PC-3 (cell line): ENCODE measurements at regions not wholly inside any gene's neighbourhood (a gene's known extent, or its start where the extent isn't known, plus 50 kb on each side); places are given as distances from the start of the nearest gene placed in this dataset.

Experiments used
- ATAC-seq: fragments of 200-7000 bp; cut with Tn5 transposase; 2 replicates; pipeline ENCODE4 v1.9.1; 2020; ENCODE audit warnings: mild to moderate bottlenecking, moderate library complexity
- BruUV-seq: library from RNA; stranded (reverse); fragments of 400-500 nt; replicated peaks from 2 replicates; lab custom pipeline; 2021; lab: Mats Ljungman, UMichigan
- CTCF ChIA-PET: fragments of 300-600 bp; sonication (Branson Sonifier 250); formaldehyde crosslinking; loops from one replicate; lab custom pipeline; 2022; ENCODE audit warnings: antibody characterized with exemption; lab: Charles Lee
- POLR2A ChIA-PET: fragments of 300-600 bp; sonication (Branson Sonifier 250); formaldehyde crosslinking; loops from one replicate; lab custom pipeline; 2022; ENCODE audit warnings: antibody characterized with exemption; ENCODE audit not compliant: unreplicated experiment; lab: Charles Lee
- DNase-seq: peaks from one replicate; pipeline ENCODE4 v3.0.0-alpha.2; 2015
- H2AFZ ChIP-seq: fragments of 300-600 bp; sonication (generic); 2 replicates; pipeline ENCODE4 v1.6.0; 2016; ENCODE audit warnings: antibody characterized with exemption, low read length
- H3F3A ChIP-seq: fragments of 300-600 bp; sonication (generic); one replicate; pipeline ENCODE4 v1.6.0; 2017; ENCODE audit warnings: antibody characterized with exemption, low read length, control low read depth, mild to moderate bottlenecking; ENCODE audit not compliant: unreplicated experiment
- H3K27ac ChIP-seq: fragments of 300-600 bp; sonication (generic); 2 replicates; pipeline ENCODE4 v1.5.1; 2016; ENCODE audit warnings: mild to moderate bottlenecking, low read length
- H3K27me3 ChIP-seq: fragments of 300-600 bp; sonication (generic); 2 replicates; pipeline ENCODE4 v1.6.1; 2016; ENCODE audit warnings: low read length, mixed read lengths
- H3K36me3 ChIP-seq: fragments of 300-600 bp; sonication (generic); 2 replicates; pipeline ENCODE4 v1.6.1; 2016; ENCODE audit warnings: low read depth, mixed run types, low read length, mixed read lengths
- H3K4me1 ChIP-seq: fragments of 300-600 bp; sonication (generic); 2 replicates; pipeline ENCODE4 v1.5.1; 2016; ENCODE audit warnings: low read length; ENCODE audit not compliant: insufficient read depth
- H3K4me2 ChIP-seq: fragments of 300-600 bp; sonication (generic); 2 replicates; pipeline ENCODE4 v1.6.0; 2016; ENCODE audit warnings: low read length
- H3K4me3 ChIP-seq: fragments of 300-600 bp; sonication (generic); 2 replicates; pipeline ENCODE4 v1.5.1; 2016; ENCODE audit warnings: mild to moderate bottlenecking, low read length, mixed read lengths
- H3K79me2 ChIP-seq: fragments of 300-600 bp; sonication (generic); 2 replicates; pipeline ENCODE4 v1.6.1; 2017; ENCODE audit warnings: low read length, mixed read lengths
- H3K9ac ChIP-seq: fragments of 300-600 bp; sonication (generic); 2 replicates; pipeline ENCODE4 v1.6.0; 2016; ENCODE audit warnings: mild to moderate bottlenecking, low read length
- H3K9me2 ChIP-seq: fragments of 300-600 bp; sonication (generic); replicated peaks from 2 replicates; pipeline ENCODE4 v1.6.1; 2016; ENCODE audit warnings: mixed run types, low read length, mixed read lengths
- H3K9me3 ChIP-seq: fragments of 300-600 bp; sonication (generic); 2 replicates; pipeline ENCODE4 v1.6.1; 2016; ENCODE audit warnings: low read length, mixed read lengths
- H4K20me1 ChIP-seq: fragments of 300-600 bp; sonication (generic); 2 replicates; pipeline ENCODE4 v1.6.1; 2016; ENCODE audit warnings: low read length, mixed read lengths
- CTCF ChIP-seq: fragments of 300-600 bp; sonication (generic); conservative IDR thresholded peaks from 2 replicates; pipeline ENCODE4 v1.5.1; 2017; ENCODE audit warnings: antibody characterized with exemption, low read depth, mild to moderate bottlenecking, low read length
- EZH2 ChIP-seq: fragments of 300-600 bp; sonication (generic); IDR thresholded peaks from one replicate; pipeline ENCODE4 v1.6.1; 2017; ENCODE audit warnings: antibody characterized with exemption, mild to moderate bottlenecking, low read length; ENCODE audit not compliant: unreplicated experiment
- EZH2phosphoT487 ChIP-seq: fragments of 300-600 bp; sonication (generic); IDR thresholded peaks from 2 replicates; pipeline ENCODE4 v1.6.1; 2018; ENCODE audit warnings: mild to moderate bottlenecking, antibody characterized with exemption, low read length, borderline replicate concordance
- intact Hi-C: fragments of 100-400 bp; cut with micrococcal nuclease; formaldehyde crosslinking; loops from 2 replicates; pipeline ENCODE4 v1.9.0; 2023

GRCh38 chr15:39079296-39079847 lies 501.5 kb upstream of the THBS1 start:
- Histone ChIP-seq H3K4me2 (peak overlapping the region; percentile 55), H3K27ac (peak overlapping the region; percentile 53), H3K27me3 (no peaks in the 10 kb centered on the region), H3K4me1 (peaks cover 11% of the 10 kb centered on the region), H3K79me2 (no peaks in the 10 kb centered on the region), H2AFZ (peak overlapping the region; percentile 49), H3K9me2 (no peaks in the 10 kb centered on the region), H3K9ac (no peak overlapping the region), H3K9me3 (no peaks in the 10 kb centered on the region), H3F3A (no peaks in the 10 kb centered on the region), H3K36me3 (no peaks in the 10 kb centered on the region), H4K20me1 (no peaks in the 10 kb centered on the region), H3K4me3 (peak overlapping the region; percentile 16; the same call in 1 of the 2 replicates)
- DNase-seq, result peak; percentile 83
- no peak for TF ChIP-seq CTCF
- peak; percentile 83 for ATAC-seq
- intact Hi-C loops, result no loop called here
- ChIA-PET CTCF (no interaction called here), POLR2A (no interaction called here)
- BruUV-seq, result no TSS peak

- no peaks in the 10 kb centered on the region for H3F3A ChIP-seq
- H3K4me2 ChIP-seq, result no peak overlapping the region
- no peaks in the 10 kb centered on the region for H3K27me3 ChIP-seq
- TF ChIP-seq CTCF (no peak), EZH2 (no peak), EZH2phosphoT487 (no peak)
- peaks cover 11% of the 10 kb centered on the region for H3K4me1 ChIP-seq
- DNase-seq (no peak), ATAC-seq (no peak)
- H3K9me2 ChIP-seq, result no peaks in the 10 kb centered on the region
- intact Hi-C loops, result no loop called here
- no peak overlapping the region for H2AFZ ChIP-seq
- no peaks in the 10 kb centered on the region for H3K79me2 ChIP-seq
- no peak overlapping the region for H3K27ac ChIP-seq
- H4K20me1 ChIP-seq, result no peaks in the 10 kb centered on the region
- H3K36me3 ChIP-seq, result no peaks in the 10 kb centered on the region
- no TSS peak for BruUV-seq
- no peak overlapping the region for H3K4me3 ChIP-seq
- CTCF ChIA-PET, result no interaction called here
- H3K9me3 ChIP-seq, result no peaks in the 10 kb centered on the region
- POLR2A ChIA-PET, result no interaction called here
- no peak overlapping the region for H3K9ac ChIP-seq
These were observed 497.7 kb upstream of the THBS1 start for GRCh38 chr15:39083213-39083612.

GRCh38 chr15:39084674-39085530 lies 496.0 kb upstream of the THBS1 start:
- H3K27me3 ChIP-seq, result no peaks in the 10 kb centered on the region
- no peaks in the 10 kb centered on the region for H3K4me1 ChIP-seq
- H3K27ac ChIP-seq, result no peak overlapping the region
- TF ChIP-seq EZH2phosphoT487 (no peak), EZH2 (no peak), CTCF (no peak)
- H3K4me3 ChIP-seq, result no peak overlapping the region
- H3K36me3 ChIP-seq, result no peaks in the 10 kb centered on the region
- CTCF ChIA-PET, result no interaction called here
- H4K20me1 ChIP-seq, result no peaks in the 10 kb centered on the region
- no peak for ATAC-seq
- no peaks in the 10 kb centered on the region for H3K79me2 ChIP-seq
- no peak overlapping the region for H3K9ac ChIP-seq
- no peaks in the 10 kb centered on the region for H3K9me2 ChIP-seq
- intact Hi-C loops, result no loop called here
- no TSS peak for BruUV-seq
- H2AFZ ChIP-seq, result no peak overlapping the region
- no peak overlapping the region for H3K4me2 ChIP-seq
- DNase-seq, result no peak
- H3F3A ChIP-seq, result no peaks in the 10 kb centered on the region
- POLR2A ChIA-PET, result no interaction called here
- no peaks in the 10 kb centered on the region for H3K9me3 ChIP-seq
